MM.1S (cell line): ENCODE measurements at regions not wholly inside any gene's neighbourhood (a gene's known extent, or its start where the extent isn't known, plus 50 kb on each side); places are given as distances from the start of the nearest gene placed in this dataset.

ENCODE experiments used
- EZH2 ChIP-seq: fragments of 300-600 bp; sonication (generic); optimal IDR thresholded peaks from 2 replicates; pipeline ENCODE3; 2017; ENCODE audit warnings: low read depth, mild to moderate bottlenecking, antibody characterized with exemption, low read length, mixed read lengths
- EZH2phosphoT487 ChIP-seq: fragments of 300-600 bp; sonication (generic); IDR thresholded peaks from 2 replicates; pipeline ENCODE4 v1.6.1; 2018; ENCODE audit warnings: antibody characterized with exemption, low read length
- TF ChIP-seq, protein P1 (sequence below): fragments of 300-600 bp; sonication (generic); IDR thresholded peaks from 2 replicates; pipeline ENCODE4 v1.5.1; 2016; ENCODE audit warnings: antibody characterized with exemption, low read length, mixed read lengths

DNA sequence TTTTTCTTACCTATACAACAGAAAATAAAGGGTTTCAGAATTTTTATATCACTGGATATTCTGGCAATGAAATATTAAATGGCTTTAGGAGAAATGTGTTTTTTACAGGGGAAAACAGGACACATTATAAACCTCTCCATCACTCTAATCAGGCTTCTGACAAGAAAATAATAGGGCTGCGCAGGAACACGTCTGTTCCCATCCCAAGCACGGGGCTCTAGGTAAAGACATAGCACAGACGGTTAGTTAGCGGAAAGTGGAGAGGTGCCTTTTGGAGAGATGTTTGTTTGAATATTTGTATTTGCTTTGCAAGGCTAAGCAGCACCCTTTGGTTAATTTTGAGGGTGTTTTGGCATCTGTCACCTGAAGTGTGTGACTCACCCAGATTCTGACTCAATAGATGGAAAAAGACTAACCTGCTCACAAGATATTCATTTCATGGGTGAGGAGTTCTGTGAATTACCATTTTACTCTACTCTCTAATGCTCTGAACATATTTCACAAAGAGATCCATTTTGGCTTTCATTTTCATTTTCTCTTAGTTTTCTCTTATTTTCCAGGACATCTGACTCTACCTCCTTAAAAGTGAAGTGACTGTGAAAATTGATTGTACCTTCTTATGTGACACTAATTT lies 174.5 kb upstream of the AKR1E2 start:
- TF ChIP-seq, protein P1, sequence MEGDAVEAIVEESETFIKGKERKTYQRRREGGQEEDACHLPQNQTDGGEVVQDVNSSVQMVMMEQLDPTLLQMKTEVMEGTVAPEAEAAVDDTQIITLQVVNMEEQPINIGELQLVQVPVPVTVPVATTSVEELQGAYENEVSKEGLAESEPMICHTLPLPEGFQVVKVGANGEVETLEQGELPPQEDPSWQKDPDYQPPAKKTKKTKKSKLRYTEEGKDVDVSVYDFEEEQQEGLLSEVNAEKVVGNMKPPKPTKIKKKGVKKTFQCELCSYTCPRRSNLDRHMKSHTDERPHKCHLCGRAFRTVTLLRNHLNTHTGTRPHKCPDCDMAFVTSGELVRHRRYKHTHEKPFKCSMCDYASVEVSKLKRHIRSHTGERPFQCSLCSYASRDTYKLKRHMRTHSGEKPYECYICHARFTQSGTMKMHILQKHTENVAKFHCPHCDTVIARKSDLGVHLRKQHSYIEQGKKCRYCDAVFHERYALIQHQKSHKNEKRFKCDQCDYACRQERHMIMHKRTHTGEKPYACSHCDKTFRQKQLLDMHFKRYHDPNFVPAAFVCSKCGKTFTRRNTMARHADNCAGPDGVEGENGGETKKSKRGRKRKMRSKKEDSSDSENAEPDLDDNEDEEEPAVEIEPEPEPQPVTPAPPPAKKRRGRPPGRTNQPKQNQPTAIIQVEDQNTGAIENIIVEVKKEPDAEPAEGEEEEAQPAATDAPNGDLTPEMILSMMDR = no peak
- TF ChIP-seq EZH2phosphoT487 (no peak), EZH2 (no peak)
